Activated CD8-positive, alpha-beta memory T cell treated with anti-CD3 and anti-CD28 coated beads, Interleukin-2, amount 50 U/mL, for 1 hour (primary cell): ENCODE measurements at regions not wholly inside any gene's neighbourhood (a gene's known extent, or its start where the extent isn't known, plus 50 kb on each side); places are given as distances from the start of the nearest gene placed in this dataset.
"Not testable (repeated sequence)": the region's sequence is repeated elsewhere in the genome, so short reads cannot be mapped to it uniquely, and the experiment has no call there.

Experiments
- DNase-seq: peaks from one replicate; pipeline ENCODE4 v3.0.0-alpha.2; 2020; ENCODE audit errors: extremely low read depth

- DNase-seq = no peak
Measured at GRCh38 chr12:34223640-34224039, 201.3 kb downstream of the ALG10 start.

GRCh38 chr12:34226044-34226443 is 203.7 kb downstream of the ALG10 start:
- DNase-seq = not testable (repeated sequence)

- DNase-seq = not testable (repeated sequence)
Measured at GRCh38 chr12:34228046-34228445, 205.8 kb downstream of the ALG10 start.

GRCh38 chr12:34229033-34229432 is 206.7 kb downstream of the ALG10 start:
- DNase-seq = not testable (repeated sequence)

- DNase-seq = no peak
Measured at GRCh38 chr12:34233618-34234017, 211.3 kb downstream of the ALG10 start.

- no peak for DNase-seq
Measured at GRCh38 chr12:34236073-34236472, 213.8 kb downstream of the ALG10 start.

DNA sequence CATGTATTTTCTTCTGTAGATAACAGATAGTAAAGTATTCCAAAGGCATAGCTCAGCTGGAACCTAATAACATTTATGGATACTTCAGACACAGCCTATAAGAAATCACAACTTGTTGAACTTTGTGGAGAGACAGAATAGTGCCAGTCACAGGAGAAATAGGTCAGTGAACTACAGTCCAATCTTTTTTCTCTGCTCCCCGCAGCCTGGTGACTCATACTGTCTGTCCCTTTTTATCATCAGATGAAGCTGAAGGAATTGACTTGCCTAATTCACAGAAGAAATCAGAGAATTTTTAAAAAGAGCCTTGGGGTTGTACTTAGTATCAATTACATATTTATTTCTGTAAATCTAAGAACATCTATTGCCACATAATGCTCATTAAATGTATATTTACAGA is 222.3 kb downstream of the ALG10 start:
- DNase-seq = no peak

DNA sequence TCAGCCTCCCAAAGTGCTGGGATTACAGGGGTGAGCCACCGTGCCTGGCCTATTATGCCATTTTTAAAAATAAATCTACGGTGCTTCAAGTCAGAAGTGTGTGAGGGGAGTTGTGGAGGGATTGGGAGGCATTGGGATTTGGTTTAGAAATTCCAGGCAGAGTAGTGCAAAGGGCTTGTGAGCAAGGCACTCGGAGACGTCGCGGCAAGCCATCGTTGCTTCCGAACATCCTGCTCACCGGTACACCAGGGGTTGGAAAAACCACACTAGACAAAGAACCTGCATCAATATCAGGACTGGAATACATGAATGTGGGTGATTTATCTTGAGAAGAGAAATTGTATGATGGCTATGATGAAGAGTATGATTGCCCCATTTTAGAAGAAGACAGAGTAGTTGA is 227.0 kb downstream of the ALG10 start:
- DNase-seq = no peak

DNA sequence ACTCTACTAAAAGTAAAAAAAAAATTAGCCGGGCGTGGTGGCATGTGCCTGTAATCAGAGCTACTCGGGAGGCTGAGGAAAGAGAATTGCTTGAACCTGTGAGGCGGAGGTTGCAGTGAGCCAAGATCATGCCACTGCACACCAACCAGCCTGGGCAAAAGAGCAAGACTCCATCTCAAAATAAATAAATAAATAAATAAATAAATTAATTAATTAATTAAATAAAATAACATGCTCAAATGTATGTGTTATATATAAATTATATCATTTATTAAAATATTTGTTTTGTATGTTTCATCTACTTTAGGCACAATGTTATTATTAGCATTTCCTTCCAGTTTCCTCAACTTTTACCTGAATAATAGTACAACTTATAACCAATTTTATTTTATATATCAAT is 229.6 kb downstream of the ALG10 start:
- not testable (repeated sequence) for DNase-seq

DNA sequence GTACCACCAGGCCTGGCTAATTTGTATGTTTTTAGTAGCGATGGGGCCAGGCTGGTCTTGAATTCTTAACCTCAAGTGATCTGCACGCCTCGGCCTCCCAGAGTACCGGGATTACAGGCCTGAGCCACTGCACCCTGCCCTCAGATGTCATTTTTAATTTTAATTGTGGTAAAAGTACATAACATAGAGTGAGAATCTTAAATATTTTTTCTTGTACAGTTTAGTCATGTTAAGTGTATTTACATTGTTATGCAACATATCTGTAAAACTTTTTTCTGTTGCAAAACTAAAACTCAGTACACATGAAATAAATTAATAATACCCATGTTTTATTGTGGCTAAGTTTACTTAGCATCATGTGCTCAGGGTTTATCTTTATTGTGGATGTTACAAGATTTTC is 231.4 kb downstream of the ALG10 start:
- no peak for DNase-seq

GRCh38 chr12:34257093-34257492 is 234.8 kb downstream of the ALG10 start:
- DNase-seq = no peak

- DNase-seq = not testable (repeated sequence)
Measured at GRCh38 chr12:34262140-34262539, 239.8 kb downstream of the ALG10 start.

DNA sequence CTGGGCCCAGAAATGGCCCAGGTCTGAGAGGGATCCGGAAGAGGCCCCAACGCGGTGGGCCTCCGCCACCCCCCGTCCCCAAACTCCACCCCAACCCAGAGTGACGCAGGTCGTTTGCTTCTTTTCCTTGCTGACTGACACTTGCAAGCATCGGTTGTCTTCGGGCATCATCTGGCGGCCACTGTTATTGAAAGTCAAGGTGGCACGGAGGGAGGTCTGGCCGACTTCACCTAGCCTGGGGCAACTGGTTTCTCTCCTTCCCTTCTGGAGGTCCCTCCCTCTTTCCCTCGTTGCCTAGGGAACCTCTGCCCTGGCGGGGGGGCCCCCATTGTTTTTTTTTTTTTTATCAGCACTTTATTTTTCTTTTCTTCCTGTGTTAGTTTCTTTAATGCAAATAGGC is 241.8 kb downstream of the ALG10 start:
- no peak for DNase-seq

DNA sequence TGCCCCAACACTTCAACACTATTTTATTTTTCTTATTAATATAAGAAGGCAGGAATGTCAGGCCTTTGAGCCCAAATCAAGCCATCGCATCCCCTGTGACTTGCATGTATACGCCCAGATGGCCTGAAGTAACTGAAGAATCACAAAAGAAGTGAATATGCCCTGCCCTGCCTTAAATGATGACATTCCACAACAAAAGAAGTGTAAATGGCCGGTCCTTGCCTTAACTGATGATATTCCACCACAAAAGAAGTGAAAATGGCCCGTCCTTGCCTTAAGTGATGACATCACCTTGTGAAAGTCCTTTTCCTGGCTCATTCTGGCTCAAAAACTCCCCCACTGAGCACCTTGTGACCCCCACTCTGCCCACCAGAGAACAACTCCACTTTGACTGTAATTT is 251.4 kb downstream of the ALG10 start:
- DNase-seq = not testable (repeated sequence)

DNA sequence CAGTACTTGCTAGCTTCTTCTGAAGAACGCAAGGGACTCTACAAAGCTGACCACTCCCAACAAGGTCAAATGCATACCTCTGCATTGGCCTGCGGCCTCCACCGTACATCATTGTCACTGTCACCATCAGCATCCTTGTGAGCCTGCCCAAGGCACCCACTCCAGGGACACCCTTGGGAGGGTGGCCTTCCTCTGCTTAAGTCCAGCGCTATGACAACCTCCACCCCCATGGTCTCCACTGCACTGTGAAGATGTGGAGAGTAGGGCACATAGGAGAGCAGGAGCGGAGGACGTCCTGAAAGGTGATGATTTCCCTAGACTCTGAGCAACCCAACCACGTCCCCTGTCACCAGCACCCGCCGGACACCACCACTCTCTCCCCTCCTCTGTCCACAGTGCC is 252.8 kb downstream of the ALG10 start:
- no peak for DNase-seq

DNA sequence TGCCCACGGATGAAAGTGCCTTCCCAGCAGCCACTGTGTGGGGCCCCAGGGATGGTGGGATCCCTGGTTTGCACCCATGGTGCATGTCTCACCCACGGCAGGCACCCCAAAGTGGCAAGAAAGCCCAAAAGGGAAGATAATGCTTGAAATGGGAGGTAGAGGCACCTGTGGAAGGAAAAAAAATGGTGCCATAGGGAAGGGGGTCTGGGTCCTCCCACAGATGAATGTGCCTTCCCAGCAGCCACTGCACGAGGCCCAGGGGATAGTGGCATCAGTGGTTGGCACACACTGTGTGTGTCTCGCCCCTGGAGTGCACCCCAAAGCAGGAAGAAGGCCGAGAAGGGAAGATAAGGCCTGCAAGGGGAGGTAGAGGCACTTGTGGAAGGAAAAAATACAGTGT is 264.2 kb downstream of the ALG10 start:
- no peak for DNase-seq

DNA sequence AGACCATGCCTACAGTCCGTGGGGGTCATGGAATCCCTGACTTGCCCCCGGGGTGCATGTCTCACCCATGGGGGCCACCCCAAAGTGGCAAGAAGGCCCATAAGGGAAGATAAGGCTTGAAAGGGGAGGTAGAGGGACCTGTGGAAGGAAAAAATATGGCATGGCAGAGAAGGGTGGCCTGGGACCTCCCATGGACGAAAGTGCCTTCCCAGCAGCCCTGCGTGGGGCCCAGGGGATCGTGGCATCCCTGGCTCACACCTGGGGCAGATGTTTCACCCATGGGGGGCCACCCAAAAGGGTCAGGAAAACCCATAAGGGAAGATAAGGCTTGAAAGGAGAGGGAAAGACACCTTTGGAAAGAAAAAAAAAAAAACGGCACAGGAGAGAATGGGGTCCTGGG is 264.6 kb downstream of the ALG10 start:
- DNase-seq = no peak

GRCh38 chr12:34287437-34287836 is 265.1 kb downstream of the ALG10 start:
- no peak for DNase-seq

- DNase-seq = no peak
Measured at GRCh38 chr12:34287986-34288962, 266.0 kb downstream of the ALG10 start.

- DNase-seq = no peak
Measured at GRCh38 chr12:34288963-34289345, 266.7 kb downstream of the ALG10 start.

GRCh38 chr12:34289431-34290380 is 267.4 kb downstream of the ALG10 start:
- no peak for DNase-seq

DNA sequence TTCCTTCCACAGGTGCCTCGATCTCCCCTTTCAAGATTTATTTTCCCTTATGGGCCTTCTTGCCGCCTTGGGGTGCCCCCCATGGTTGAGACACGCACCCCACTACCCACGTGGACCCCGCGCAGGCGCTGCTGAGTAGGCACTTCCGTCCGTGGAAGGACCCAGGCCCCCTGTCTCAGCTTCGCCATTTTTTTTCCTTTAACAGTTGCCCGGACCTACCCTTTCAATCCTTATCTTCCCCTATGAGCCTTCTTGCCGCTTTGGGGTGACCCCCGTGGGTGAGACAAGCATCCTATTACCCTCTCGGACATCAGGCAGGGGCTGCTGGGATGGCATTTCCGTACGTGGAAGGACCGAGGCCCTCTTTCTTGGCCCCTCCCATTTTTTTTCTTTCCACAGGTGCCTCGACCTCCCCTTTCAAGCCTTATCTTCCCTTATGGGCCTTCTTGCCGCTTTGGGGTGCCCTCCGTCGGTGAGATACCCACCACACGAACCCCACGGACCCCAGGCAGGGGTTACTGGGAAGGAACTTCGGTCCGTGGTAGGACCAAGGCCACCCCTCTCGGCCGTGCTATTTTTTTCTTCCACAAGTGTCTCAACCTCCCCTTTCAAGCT is 268.2 kb downstream of the ALG10 start:
- no peak for DNase-seq
